CD14-positive monocyte (primary cell): ENCODE measurements at regions not wholly inside any gene's neighbourhood (a gene's known extent, or its start where the extent isn't known, plus 50 kb on each side); places are given as distances from the start of the nearest gene placed in this dataset.

Experiments used
- DNase-seq, 3 donors: peaks; one replicate each; pipeline ENCODE4 v3.0.0-alpha.2; 2011 to 2022
- H2AFZ ChIP-seq: 2 replicates; pipeline ENCODE4 v1.6.0; 2012; ENCODE audit warnings: mild to moderate bottlenecking, low read depth, low read length, inconsistent platforms; ENCODE audit not compliant: insufficient read depth, poor library complexity, severe bottlenecking
- H3K27ac ChIP-seq, 2 donors: 1 replicate in 1 of 2; 2 replicates in 1 of 2; pipeline ENCODE4 v1.5.1; 2012 to 2013; ENCODE audit warnings: low read length in 2 of 2, control low read depth in 1 of 2, inconsistent platforms in 1 of 2, low read depth in 1 of 2, mild to moderate bottlenecking in 1 of 2
- H3K27me3 ChIP-seq, 2 donors: one replicate each; pipeline versions ENCODE4 v1.6.0 to v1.6.1; 2011 to 2013; ENCODE audit warnings: low read length in 2 of 2; ENCODE audit not compliant: control insufficient read depth in 2 of 2, insufficient read depth in 2 of 2
- H3K36me3 ChIP-seq, 2 donors: replicated peaks in 1 of 2; 1 replicate in 1 of 2; 2 replicates in 1 of 2; pipeline versions ENCODE4 v1.5.1 to v1.6.1; 2012 to 2013; ENCODE audit warnings: low read length in 2 of 2, control low read depth in 1 of 2, inconsistent platforms in 1 of 2, mild to moderate bottlenecking in 1 of 2; ENCODE audit not compliant: insufficient read depth in 2 of 2, control insufficient read depth in 1 of 2
- H3K4me1 ChIP-seq, 2 donors: 1 replicate in 1 of 2; 2 replicates in 1 of 2; pipeline versions ENCODE4 v1.5.1 to v1.6.1; 2012 to 2013; ENCODE audit warnings: low read length in 2 of 2, control low read depth in 1 of 2, inconsistent platforms in 1 of 2, mild to moderate bottlenecking in 1 of 2, moderate library complexity in 1 of 2; ENCODE audit not compliant: insufficient read depth in 2 of 2, control insufficient read depth in 1 of 2
- H3K4me2 ChIP-seq: replicated peaks from 2 replicates; pipeline ENCODE3; 2012; ENCODE audit warnings: low read length, moderate library complexity, mild to moderate bottlenecking; ENCODE audit not compliant: poor library complexity, severe bottlenecking; ENCODE audit errors: extremely low read depth
- H3K4me3 ChIP-seq, 3 experiments: fragments of 200-600 bp in 1 of 3; sonication (generic) in 1 of 3; replicated peaks in 1 of 3; 1 replicate in 2 of 3; 2 replicates in 1 of 3; pipeline ENCODE4 v1.5.1; 2011 to 2013; ENCODE audit warnings: low read length in 3 of 3, mild to moderate bottlenecking in 3 of 3, control low read depth in 2 of 3, low read depth in 2 of 3, inconsistent platforms in 1 of 3, moderate library complexity in 1 of 3
- H3K79me2 ChIP-seq: 2 replicates; pipeline ENCODE4 v1.6.0; 2012; ENCODE audit warnings: mild to moderate bottlenecking, control low read depth, inconsistent platforms, low read length, moderate library complexity; ENCODE audit not compliant: insufficient read depth
- H3K9ac ChIP-seq: 2 replicates; pipeline ENCODE4 v1.6.0; 2017; ENCODE audit warnings: low read length, mild to moderate bottlenecking; ENCODE audit not compliant: insufficient read depth, poor library complexity, severe bottlenecking
- H3K9me3 ChIP-seq, 2 donors: replicated peaks in 1 of 2; 1 replicate in 1 of 2; 2 replicates in 1 of 2; pipeline versions ENCODE4 v1.5.1 to v1.6.1; 2012 to 2013; ENCODE audit warnings: low read length in 2 of 2, control low read depth in 1 of 2; ENCODE audit not compliant: control insufficient read depth in 1 of 2, insufficient read depth in 1 of 2
- H4K20me1 ChIP-seq: 2 replicates; pipeline ENCODE4 v1.6.0; 2012; ENCODE audit warnings: mild to moderate bottlenecking, low read length, control low read depth, moderate library complexity; ENCODE audit not compliant: insufficient read depth
- H3K27ac Mint-ChIP-seq, 7 donors: one replicate each; pipeline ENCODE4 v1.8.0; 2020; ENCODE audit warnings: mild to moderate bottlenecking in 7 of 7, mixed read lengths in 7 of 7, moderate library complexity in 6 of 7, inconsistent platforms in 2 of 7
- H3K27me3 Mint-ChIP-seq, 3 donors: one replicate each; pipeline ENCODE4 v1.8.0; 2021 to 2022; ENCODE audit warnings: low read depth in 3 of 3, mild to moderate bottlenecking in 3 of 3, mixed read lengths in 3 of 3, moderate library complexity in 3 of 3, inconsistent platforms in 1 of 3
- H3K36me3 Mint-ChIP-seq, 2 donors: one replicate each; pipeline ENCODE4 v1.8.0; 2020; ENCODE audit warnings: mixed read lengths in 2 of 2, inconsistent platforms in 1 of 2, mild to moderate bottlenecking in 1 of 2
- H3K4me1 Mint-ChIP-seq: one replicate; pipeline ENCODE4 v1.8.0; 2020; ENCODE audit warnings: mild to moderate bottlenecking, mixed read lengths
- H3K4me3 Mint-ChIP-seq, 2 donors: one replicate each; pipeline ENCODE4 v1.8.0; 2020; ENCODE audit warnings: mild to moderate bottlenecking in 2 of 2, mixed read lengths in 2 of 2, moderate library complexity in 1 of 2
- H3K9me3 Mint-ChIP-seq, 7 donors: one replicate each; pipeline ENCODE4 v1.8.0; 2020 to 2022; ENCODE audit warnings: mixed read lengths in 7 of 7, mild to moderate bottlenecking in 6 of 7, moderate library complexity in 6 of 7, inconsistent platforms in 2 of 7
- WGBS: methylation state at CpG from one replicate; pipeline ENCODE4 v1.1.5; 2013; ENCODE audit warnings: missing lambda C conversion rate; ENCODE audit not compliant: insufficient coverage; 5-methylcytosine and 5-hydroxymethylcytosine counted together
- intact Hi-C, 2 donors: fragments of 100-400 bp; cut with micrococcal nuclease; formaldehyde crosslinking; loops; one replicate each; pipeline versions ENCODE4 v1.15.0 to v1.15.1; 2023
- TF ChIP-seq, protein P1 (sequence below): fragments of 200-600 bp; IDR thresholded peaks from one replicate; pipeline ENCODE4 v1.8.0; 2022; ENCODE audit warnings: antibody characterized with exemption, mild to moderate bottlenecking

DNA sequence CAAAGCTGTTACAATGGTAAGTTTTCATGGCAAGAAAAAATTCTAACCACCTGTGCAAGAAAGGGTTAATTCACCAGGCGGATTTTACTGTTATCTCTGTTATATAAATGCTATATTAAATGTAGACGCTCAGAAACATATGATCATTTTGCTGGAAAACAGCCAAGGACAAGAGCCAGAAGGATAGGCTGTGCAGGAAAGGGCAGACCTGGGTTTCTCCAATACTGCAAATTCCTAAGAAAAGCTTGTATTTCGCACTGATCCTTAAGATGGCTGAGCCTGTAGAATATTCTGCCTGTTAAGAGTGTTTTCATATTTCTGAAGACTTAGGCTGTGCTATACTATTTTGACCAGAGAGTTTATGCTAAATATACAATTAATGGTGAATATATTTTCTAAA lies 564.1 kb upstream of the KCND2 start:
- H3K27me3 Mint-ChIP-seq, result no peaks in the 10 kb centered on the region
- Histone ChIP-seq H3K4me2 (no peak overlapping the region), H3K4me3 (no peak overlapping the region), H3K79me2 (no peaks in the 10 kb centered on the region), H3K4me1 (no peaks in the 10 kb centered on the region), H4K20me1 (no peaks in the 10 kb centered on the region), H3K27me3 (no peaks in the 10 kb centered on the region), H3K9me3 (peaks cover 0 to 7% of the 10 kb centered on the region in 2 donors), H3K9ac (no peak overlapping the region), H3K36me3 (no peaks in the 10 kb centered on the region), H2AFZ (no peak overlapping the region), H3K27ac (no peak overlapping the region)
- WGBS, result no CpG with 5 or more reads among the region's 3 CpGs
- DNase-seq, result no peak
- no peaks in the 10 kb centered on the region for H3K4me1 Mint-ChIP-seq
- no peak overlapping the region for H3K27ac Mint-ChIP-seq
- H3K9me3 Mint-ChIP-seq, result peaks cover 2 to 12% (median 5%) of the 10 kb centered on the region in 7 donors
- H3K36me3 Mint-ChIP-seq, result no peaks in the 10 kb centered on the region
- H3K4me3 Mint-ChIP-seq, result no peak overlapping the region
- intact Hi-C loops, result no loop called here
- TF ChIP-seq, protein P1, sequence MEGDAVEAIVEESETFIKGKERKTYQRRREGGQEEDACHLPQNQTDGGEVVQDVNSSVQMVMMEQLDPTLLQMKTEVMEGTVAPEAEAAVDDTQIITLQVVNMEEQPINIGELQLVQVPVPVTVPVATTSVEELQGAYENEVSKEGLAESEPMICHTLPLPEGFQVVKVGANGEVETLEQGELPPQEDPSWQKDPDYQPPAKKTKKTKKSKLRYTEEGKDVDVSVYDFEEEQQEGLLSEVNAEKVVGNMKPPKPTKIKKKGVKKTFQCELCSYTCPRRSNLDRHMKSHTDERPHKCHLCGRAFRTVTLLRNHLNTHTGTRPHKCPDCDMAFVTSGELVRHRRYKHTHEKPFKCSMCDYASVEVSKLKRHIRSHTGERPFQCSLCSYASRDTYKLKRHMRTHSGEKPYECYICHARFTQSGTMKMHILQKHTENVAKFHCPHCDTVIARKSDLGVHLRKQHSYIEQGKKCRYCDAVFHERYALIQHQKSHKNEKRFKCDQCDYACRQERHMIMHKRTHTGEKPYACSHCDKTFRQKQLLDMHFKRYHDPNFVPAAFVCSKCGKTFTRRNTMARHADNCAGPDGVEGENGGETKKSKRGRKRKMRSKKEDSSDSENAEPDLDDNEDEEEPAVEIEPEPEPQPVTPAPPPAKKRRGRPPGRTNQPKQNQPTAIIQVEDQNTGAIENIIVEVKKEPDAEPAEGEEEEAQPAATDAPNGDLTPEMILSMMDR, result no peak

DNA sequence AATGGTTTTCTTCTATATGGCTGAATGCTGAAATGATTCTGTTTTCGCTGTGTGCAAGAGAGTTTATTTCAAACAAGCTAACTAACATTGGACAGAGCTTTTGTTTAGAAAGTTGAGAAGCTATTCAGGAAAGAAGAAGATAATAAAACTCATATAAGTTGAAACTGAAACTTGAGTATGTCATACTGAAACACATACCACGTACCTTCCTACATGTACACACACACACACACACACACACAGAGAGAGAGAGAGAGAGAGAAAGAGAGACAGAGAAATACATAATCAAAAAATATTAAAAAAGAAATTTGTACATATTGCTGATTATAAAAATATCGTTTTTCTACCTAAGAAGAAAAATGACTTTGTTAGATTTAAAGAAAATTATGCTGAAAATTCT lies 561.9 kb upstream of the KCND2 start:
- intact Hi-C loops, result no loop called here
- Histone ChIP-seq H2AFZ (no peak overlapping the region), H3K9ac (no peak overlapping the region), H3K27me3 (no peaks in the 10 kb centered on the region), H3K4me1 (no peaks in the 10 kb centered on the region), H3K4me2 (no peak overlapping the region), H4K20me1 (no peaks in the 10 kb centered on the region), H3K9me3 (peaks cover 0 to 7% of the 10 kb centered on the region in 2 donors), H3K36me3 (no peaks in the 10 kb centered on the region), H3K27ac (no peak overlapping the region), H3K79me2 (no peaks in the 10 kb centered on the region), H3K4me3 (no peak overlapping the region)
- Mint-ChIP-seq H3K4me3 (no peak overlapping the region), H3K9me3 (peaks cover 2 to 12% (median 2%) of the 10 kb centered on the region in 7 donors), H3K36me3 (no peaks in the 10 kb centered on the region), H3K4me1 (no peaks in the 10 kb centered on the region), H3K27ac (no peak overlapping the region), H3K27me3 (no peaks in the 10 kb centered on the region)
- DNase-seq, result no peak
- TF ChIP-seq, protein P1, result no peak
- WGBS, result 80% methylated on average over 1 of the region's 3 CpGs
